ENCODE measurements at regions not wholly inside any gene's neighbourhood (a gene's known extent, or its start where the extent isn't known, plus 50 kb on each side); places are given as distances from the start of the nearest gene placed in this dataset.

DNA sequence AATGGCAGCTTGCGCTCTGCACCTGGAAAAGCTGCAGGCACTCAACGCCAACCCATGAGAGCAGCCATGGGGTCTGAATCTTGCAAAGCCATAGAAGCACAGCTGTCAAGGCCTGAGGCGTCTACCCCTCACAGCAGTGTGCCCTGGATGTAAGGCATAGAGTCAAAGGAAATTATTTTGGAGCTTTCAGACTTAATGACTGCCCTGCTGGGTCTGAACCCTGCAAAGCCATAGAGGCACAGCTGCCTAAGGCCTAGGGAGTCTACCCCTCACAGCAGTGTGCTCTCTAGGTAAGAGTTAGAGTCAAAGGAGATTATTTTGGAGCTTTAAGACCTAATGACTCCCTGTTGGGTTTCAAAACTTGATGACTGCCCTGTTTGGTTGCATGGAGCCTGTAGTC lies 706.9 kb upstream of the VSTM2A start:
- Histone ChIP-seq H3K4me1 (ENCODE audit: control insufficient read depth, insufficient read depth, low read length) (no peaks in the 10 kb centered on the region), H3K27me3 (ENCODE audit: control insufficient read depth, insufficient read depth, low read length) (no peaks in the 10 kb centered on the region), H3K36me3 (ENCODE audit: control insufficient read depth, insufficient read depth, low read length) (no peaks in the 10 kb centered on the region), H3K4me3 (ENCODE audit: low read depth in 2 of 2, low read length in 2 of 2) (no peak overlapping the region), H3K9me3 (ENCODE audit: control insufficient read depth, insufficient read depth, low read depth, low read length) (0 out of 2 replicates have a peak, but pooled peaks cover 8% of the 10 kb centered on the region), H3K27ac (ENCODE audit: low read length) (no peak overlapping the region)
- no TSS peak for BruUV-seq (replicated peaks)
- DNase-seq (ENCODE audit: low read depth, low spot score) (no peak), ATAC-seq (no peak)
- POLR2A ChIA-PET = no interaction called here
- intact Hi-C loops (cut with micrococcal nuclease; ENCODE audit: unreplicated experiment) = no loop called here
- TF ChIP-seq CTCF (IDR thresholded peaks at IDR 0.05) = no peak
- no peak for TF ChIP-seq REST (IDR thresholded peaks at IDR 0.05; ENCODE audit: insufficient read depth in 1 of 2, low read depth in 2 of 2, low read length in 1 of 2)
- no peak for TF ChIP-seq SIN3A (IDR thresholded peaks at IDR 0.05; ENCODE audit: borderline replicate concordance, insufficient read depth, low read depth, low read length)
- no peak for TF ChIP-seq TCF7L2 (IDR thresholded peaks at IDR 0.05; ENCODE audit: low read depth, low read length)
- no peak for TF ChIP-seq POLR2AphosphoS5 (IDR thresholded peaks at IDR 0.05; ENCODE audit: low read depth, low read length)
- CTCF ChIA-PET = no interaction called here
- in situ Hi-C loops (cut with HindIII; ENCODE audit: low pct_unique_long_range_greater_than_20kb, low sequenced_read_pairs) = no loop called here

GRCh38 chr7:53877688-53878087 lies 664.5 kb upstream of the VSTM2A start:
- Histone ChIP-seq H3K9me3 (ENCODE audit: control insufficient read depth, insufficient read depth, low read depth, low read length) (no peaks in the 10 kb centered on the region), H3K4me3 (ENCODE audit: low read depth in 2 of 2, low read length in 2 of 2) (no peak overlapping the region), H3K36me3 (ENCODE audit: control insufficient read depth, insufficient read depth, low read length) (no peaks in the 10 kb centered on the region), H3K4me1 (ENCODE audit: control insufficient read depth, insufficient read depth, low read length) (no peaks in the 10 kb centered on the region), H3K27me3 (ENCODE audit: control insufficient read depth, insufficient read depth, low read length) (no peaks in the 10 kb centered on the region), H3K27ac (ENCODE audit: low read length) (no peak overlapping the region)
- POLR2A ChIA-PET = no interaction called here
- ATAC-seq (no peak), DNase-seq (ENCODE audit: low read depth, low spot score) (no peak)
- TF ChIP-seq REST (IDR thresholded peaks at IDR 0.05; ENCODE audit: insufficient read depth in 1 of 2, low read depth in 2 of 2, low read length in 1 of 2) (no peak), TCF7L2 (IDR thresholded peaks at IDR 0.05; ENCODE audit: low read depth, low read length) (no peak), SIN3A (IDR thresholded peaks at IDR 0.05; ENCODE audit: borderline replicate concordance, insufficient read depth, low read depth, low read length) (no peak), POLR2AphosphoS5 (IDR thresholded peaks at IDR 0.05; ENCODE audit: low read depth, low read length) (no peak), CTCF (IDR thresholded peaks at IDR 0.05) (no peak)
- intact Hi-C loops (cut with micrococcal nuclease; ENCODE audit: unreplicated experiment) (no loop called here), in situ Hi-C loops (cut with HindIII; ENCODE audit: low pct_unique_long_range_greater_than_20kb, low sequenced_read_pairs) (no loop called here)
- no TSS peak for BruUV-seq (replicated peaks)
- CTCF ChIA-PET = no interaction called here
